ENCODE measurements at regions not wholly inside any gene's neighbourhood (a gene's known extent, or its start where the extent isn't known, plus 50 kb on each side); places are given as distances from the start of the nearest gene placed in this dataset.

DNA sequence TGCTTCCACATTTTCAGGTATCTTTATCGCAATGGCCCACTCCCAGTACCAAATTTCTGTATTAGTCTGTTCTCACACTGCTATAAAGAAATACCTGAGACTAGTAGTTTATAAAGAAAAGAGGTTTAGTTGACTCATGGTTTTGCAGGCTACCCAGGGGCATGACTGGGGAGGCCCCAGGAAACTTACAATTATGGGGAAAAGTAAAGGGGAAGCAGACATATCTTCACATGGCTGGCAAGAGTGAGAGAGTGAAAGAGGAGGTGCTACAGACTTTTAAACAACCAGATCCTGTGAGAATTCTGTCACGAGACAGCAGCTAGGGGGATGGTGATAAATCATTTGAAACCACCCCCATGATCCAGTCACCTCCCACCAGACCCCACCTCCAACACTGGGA is 238.2 kb upstream of the DMAC1 start:
- no peak for DNase-seq (ENCODE audit: low read depth in 1 of 2, low spot score in 1 of 2)
- no peak for TF ChIP-seq JUND (IDR thresholded peaks at IDR 0.05; ENCODE audit: low read depth)
- in situ Hi-C loops (cut with HindIII; ENCODE audit: low pct_unique_long_range_greater_than_20kb, low sequenced_read_pairs): no loop called here

DNA sequence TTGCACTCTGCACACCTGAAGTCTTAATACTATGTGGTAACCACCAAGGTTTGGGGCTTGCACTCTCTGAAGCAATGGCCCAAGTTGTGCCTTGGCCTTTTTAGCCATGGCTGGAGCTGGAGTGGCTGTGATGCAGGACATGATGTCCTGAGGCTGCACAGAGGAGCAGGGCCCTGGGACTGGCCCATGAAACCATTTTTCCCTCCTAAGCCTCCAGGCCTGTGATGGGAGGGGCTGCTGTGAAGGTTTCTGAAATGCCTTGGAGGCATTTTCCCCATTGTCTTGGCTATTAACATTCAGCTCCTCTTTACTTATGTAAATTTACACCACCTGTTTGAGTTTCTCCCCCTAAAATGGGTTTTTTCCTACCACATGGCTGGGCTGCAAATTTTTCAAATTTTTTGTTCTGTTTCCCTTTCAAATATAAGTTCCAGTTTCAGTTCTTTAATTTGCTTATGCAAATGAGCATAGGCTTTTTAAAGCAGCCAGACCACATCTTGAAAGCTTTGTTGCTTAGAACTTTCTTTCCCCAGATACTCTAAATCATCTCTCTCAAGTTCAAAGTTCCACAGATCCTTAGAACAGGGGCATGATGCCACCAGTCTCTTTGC is 237.4 kb upstream of the DMAC1 start:
- in situ Hi-C loops (cut with HindIII; ENCODE audit: low pct_unique_long_range_greater_than_20kb, low sequenced_read_pairs): no loop called here
- TF ChIP-seq JUND (IDR thresholded peaks at IDR 0.05; ENCODE audit: low read depth): no peak
- DNase-seq (ENCODE audit: low read depth in 1 of 2, low spot score in 1 of 2): no peak

DNA sequence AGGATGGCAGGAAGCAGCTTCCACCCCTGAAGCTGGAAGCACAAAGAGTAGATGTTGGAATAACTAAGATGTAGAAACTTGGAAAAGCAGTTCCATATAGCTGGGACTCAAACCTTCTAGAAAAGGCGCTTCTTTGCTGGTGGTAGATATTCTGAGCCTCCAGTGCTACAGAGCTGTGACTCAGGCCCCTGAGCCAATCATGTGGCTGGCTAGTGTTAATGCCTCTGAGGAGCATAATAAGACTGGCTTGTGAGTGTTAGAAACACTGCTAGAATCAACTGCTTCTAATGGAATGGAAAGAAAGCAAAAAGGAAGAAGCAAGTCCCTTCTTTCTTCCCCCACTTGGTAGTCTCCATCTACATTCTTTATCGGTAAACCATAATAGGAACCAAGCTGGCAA is 234.2 kb upstream of the DMAC1 start:
- no peak for DNase-seq (ENCODE audit: low read depth in 1 of 2, low spot score in 1 of 2)
- TF ChIP-seq JUND (IDR thresholded peaks at IDR 0.05; ENCODE audit: low read depth): no peak
- in situ Hi-C loops (cut with HindIII; ENCODE audit: low pct_unique_long_range_greater_than_20kb, low sequenced_read_pairs): no loop called here

DNA sequence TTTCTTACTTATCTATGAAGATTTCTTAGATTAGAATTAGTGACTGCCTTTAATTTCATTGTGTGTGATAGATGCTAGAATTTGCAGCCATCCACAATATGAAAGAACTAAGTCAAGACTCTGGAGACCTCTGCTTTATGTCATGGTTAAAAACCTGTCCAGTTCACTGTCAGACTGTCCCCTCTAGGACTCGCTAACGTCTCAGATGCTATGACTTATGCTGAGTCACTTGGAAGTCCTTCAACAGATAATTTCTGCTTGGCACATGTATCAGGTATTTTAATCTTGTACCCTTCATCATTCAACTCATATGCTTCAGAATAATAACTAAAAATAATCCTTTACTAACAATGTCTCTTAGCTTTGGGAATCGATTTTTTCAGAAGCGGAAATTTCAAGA is 230.5 kb upstream of the DMAC1 start:
- no peak for DNase-seq (ENCODE audit: low read depth in 1 of 2, low spot score in 1 of 2)
- TF ChIP-seq JUND (IDR thresholded peaks at IDR 0.05; ENCODE audit: low read depth): no peak
- in situ Hi-C loops (cut with HindIII; ENCODE audit: low pct_unique_long_range_greater_than_20kb, low sequenced_read_pairs): no loop called here

DNA sequence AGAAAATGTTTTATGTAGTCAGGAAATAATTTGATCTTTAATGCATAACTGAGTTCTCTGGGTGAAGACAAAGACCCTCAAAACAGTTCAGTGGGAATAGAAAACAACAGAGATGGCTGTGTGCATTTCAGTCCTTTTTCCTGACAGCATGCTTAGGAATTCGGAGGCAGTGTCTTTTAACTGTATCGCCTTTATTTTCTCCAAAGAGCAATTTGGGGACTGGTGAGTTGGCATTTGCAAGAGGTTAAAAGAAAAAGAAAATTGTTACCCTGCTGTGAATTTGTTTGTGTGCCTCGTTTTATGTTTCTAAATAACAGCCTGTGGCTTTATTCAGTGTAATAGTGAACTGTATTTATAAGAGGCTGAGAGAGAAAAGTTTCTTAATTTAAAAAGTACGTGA is 227.8 kb upstream of the DMAC1 start:
- no peak for TF ChIP-seq JUND (IDR thresholded peaks at IDR 0.05; ENCODE audit: low read depth)
- DNase-seq (ENCODE audit: low read depth in 1 of 2, low spot score in 1 of 2): no peak
- in situ Hi-C loops (cut with HindIII; ENCODE audit: low pct_unique_long_range_greater_than_20kb, low sequenced_read_pairs): no loop called here

DNA sequence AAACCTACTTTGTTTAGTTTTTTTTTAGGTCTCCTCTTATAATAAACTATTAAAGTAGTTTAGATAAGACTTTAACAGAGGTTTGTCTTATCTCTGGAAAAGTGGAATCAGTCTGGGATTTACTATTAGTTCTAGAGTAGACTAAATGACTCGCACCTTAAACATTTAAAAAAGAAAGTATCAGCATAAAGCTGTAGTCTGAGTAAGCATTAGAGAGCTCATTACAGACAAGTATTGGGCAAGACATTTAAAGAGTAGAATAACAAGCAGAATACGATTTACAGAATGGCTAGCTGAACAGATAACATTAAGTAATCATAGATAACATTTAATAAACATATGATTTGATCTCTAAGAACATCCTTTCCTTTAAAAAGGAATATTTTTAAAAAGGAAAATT is 226.0 kb upstream of the DMAC1 start:
- no peak for TF ChIP-seq JUND (IDR thresholded peaks at IDR 0.05; ENCODE audit: low read depth)
- no peak for DNase-seq (ENCODE audit: low read depth in 1 of 2, low spot score in 1 of 2)
- in situ Hi-C loops (cut with HindIII; ENCODE audit: low pct_unique_long_range_greater_than_20kb, low sequenced_read_pairs): no loop called here

DNA sequence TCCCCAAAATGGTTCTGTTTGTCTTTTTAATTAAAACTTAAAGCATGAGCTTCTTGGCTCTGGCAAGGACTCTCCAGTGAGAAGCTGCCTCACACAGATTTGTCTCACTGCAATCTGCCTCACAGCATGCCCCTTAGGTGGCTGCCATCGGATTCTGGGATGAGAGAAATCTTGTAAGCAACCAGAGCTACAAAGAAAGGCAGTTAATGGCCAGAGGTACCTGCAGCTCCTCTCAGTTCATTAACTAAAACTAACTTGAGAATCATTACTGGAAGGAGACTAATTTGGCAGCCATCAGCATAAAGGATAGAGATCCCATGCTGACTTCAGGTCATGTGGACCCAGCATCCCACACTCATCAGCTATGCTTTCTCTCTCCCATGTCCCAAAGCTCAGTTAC is 220.6 kb upstream of the DMAC1 start:
- in situ Hi-C loops (cut with HindIII; ENCODE audit: low pct_unique_long_range_greater_than_20kb, low sequenced_read_pairs): no loop called here
- TF ChIP-seq JUND (IDR thresholded peaks at IDR 0.05; ENCODE audit: low read depth): no peak
- DNase-seq (ENCODE audit: low read depth in 1 of 2, low spot score in 1 of 2): no peak

DNA sequence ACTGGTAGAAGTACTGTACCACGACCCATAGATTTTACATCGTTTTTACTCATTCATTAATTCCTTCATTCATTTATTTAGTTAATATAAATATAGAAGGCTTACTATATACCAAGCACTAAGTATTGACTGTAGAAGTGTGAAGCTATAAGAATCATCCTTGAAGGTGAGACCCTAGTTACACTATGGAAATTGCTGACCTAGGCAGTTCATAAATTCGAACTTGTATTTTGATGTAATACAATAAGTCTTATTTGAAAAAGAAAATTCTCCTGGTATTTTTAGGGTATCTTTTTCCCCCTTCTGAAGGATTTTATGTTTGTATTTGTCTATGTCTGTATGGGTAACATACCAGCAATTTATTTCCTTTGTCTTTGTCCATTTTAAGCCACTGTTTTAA is 220.1 kb upstream of the DMAC1 start:
- in situ Hi-C loops (cut with HindIII; ENCODE audit: low pct_unique_long_range_greater_than_20kb, low sequenced_read_pairs): no loop called here
- no peak for TF ChIP-seq JUND (IDR thresholded peaks at IDR 0.05; ENCODE audit: low read depth)
- no peak for DNase-seq (ENCODE audit: low read depth in 1 of 2, low spot score in 1 of 2)

DNA sequence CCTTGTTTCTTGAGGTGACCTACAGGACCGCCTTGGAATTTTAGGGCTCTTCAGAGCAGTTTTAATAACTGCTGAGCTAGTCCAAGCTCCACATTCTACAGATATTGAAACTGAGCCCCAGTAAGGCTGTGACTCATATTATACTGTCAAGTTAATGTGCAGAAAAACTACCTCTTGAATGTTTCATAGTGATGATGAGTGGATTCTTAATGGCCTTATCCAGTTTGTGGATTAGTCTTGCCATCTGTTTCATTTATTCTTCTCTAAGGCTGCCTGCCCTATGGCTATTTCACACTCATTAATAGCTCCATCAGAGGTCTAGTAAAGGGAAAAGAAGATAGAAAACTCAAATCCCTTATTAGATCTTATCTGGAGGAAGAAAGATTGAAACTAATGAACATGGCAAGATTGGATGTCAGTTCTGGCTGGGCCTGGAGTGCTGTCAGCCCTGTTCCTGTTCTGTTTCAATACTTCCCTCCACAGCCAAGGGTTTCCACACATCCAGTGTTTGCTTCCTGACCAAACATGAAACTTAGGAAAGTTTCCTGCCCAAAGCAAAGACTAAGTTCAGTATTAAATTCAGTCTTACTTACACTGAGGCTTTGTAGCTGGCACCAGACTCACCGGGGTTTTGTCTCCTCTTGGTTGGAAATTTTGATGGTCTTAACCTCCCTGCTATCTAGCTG is 215.6 kb upstream of the DMAC1 start:
- in situ Hi-C loops (cut with HindIII; ENCODE audit: low pct_unique_long_range_greater_than_20kb, low sequenced_read_pairs): no loop called here
- TF ChIP-seq JUND (IDR thresholded peaks at IDR 0.05; ENCODE audit: low read depth): no peak
- DNase-seq (ENCODE audit: low read depth in 1 of 2, low spot score in 1 of 2): no peak

DNA sequence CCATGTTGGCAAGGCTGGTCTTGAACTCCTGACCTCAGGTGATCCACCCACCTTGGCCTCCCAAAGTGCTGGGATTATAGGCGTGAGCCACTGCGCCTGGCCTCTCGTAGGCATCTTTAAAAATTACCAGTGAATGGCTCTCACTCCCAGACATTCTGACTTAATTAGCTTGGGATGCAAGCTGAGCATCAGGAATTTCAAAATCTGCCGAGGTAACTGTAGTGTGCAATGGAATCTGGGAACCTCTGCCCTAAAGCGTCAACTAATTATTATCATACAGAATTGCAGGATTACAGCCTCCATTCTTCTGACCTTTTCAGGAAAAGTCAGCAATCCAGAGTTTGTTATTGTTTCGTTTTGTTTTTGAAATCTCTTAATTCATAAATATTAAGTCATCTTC is 213.4 kb upstream of the DMAC1 start:
- in situ Hi-C loops (cut with HindIII; ENCODE audit: low pct_unique_long_range_greater_than_20kb, low sequenced_read_pairs): no loop called here
- no peak for TF ChIP-seq JUND (IDR thresholded peaks at IDR 0.05; ENCODE audit: low read depth)
- DNase-seq (ENCODE audit: low read depth in 1 of 2, low spot score in 1 of 2): peak; percentile 7 to 29

DNA sequence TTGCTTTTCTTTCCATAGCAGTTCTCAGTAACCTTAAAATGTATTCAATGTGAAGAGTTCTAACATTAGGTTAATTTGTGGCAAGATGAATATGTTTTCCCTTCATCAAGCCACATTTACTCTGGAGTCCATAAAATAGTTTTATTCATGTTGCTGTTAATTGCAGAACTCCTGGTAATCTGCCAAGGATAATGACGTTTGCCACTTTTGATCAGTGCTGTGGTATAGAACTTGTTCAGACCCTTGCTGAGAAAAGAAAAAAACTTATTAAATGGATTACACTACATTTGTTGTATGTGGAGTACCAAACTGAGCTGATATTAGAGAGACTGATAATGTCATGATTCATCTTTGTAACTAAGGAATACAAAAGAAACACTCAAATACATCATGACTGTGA is 212.4 kb upstream of the DMAC1 start:
- in situ Hi-C loops (cut with HindIII; ENCODE audit: low pct_unique_long_range_greater_than_20kb, low sequenced_read_pairs): no loop called here
- DNase-seq (ENCODE audit: low read depth in 1 of 2, low spot score in 1 of 2): no peak
- TF ChIP-seq JUND (IDR thresholded peaks at IDR 0.05; ENCODE audit: low read depth): no peak

DNA sequence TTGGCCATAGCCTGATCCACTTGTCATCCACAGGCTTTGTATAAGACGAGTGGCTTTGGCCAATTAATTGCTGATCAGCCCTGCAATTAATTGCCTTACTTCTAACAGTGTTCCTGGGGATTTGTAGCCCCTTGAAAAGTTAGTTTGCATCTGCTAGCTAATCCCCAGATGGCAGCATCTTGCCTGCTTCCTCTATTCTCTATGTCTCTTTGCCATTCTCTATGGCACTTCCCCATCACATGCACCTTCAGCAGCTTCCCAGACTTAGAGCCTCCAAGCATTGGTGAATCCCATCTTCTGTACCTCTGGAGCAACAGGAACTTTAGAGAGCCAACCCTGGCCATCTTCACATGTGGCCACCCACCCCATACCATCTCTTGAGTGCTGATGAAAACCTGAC is 197.0 kb upstream of the DMAC1 start:
- in situ Hi-C loops (cut with HindIII; ENCODE audit: low pct_unique_long_range_greater_than_20kb, low sequenced_read_pairs): no loop called here
- no peak for DNase-seq (ENCODE audit: low read depth in 1 of 2, low spot score in 1 of 2)
- no peak for TF ChIP-seq JUND (IDR thresholded peaks at IDR 0.05; ENCODE audit: low read depth)

DNA sequence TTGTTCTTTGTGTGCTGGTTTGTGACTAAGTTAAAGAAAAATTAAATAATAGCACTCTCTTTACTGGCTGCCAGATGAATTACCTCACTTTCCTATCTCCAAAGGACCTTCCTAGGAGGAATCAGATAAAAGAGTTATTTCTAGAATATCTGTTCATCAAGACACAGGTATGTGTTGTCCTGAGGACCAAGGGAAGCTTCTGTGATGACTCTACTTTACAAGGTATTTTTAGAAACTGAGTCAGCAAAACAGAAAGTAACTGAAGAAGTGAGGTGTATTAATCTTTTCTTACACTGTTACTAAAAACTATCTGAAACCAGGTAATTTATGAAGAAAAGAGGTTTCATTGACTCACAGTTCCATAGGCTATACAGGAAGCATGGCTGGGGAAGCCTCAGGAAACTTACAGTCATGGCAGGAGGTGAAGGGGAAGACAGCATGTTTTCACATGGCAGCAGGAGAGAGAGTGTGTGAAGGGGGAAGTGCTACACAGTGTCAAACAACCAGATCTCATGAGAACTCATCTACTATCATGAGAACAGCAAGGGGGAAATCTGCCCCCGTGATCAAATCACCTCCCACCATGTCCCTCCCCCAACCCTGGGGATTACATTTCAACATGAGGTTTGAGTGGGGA is 189.2 kb upstream of the DMAC1 start:
- no peak for DNase-seq (ENCODE audit: low read depth in 1 of 2, low spot score in 1 of 2)
- TF ChIP-seq JUND (IDR thresholded peaks at IDR 0.05; ENCODE audit: low read depth): no peak
- in situ Hi-C loops (cut with HindIII; ENCODE audit: low pct_unique_long_range_greater_than_20kb, low sequenced_read_pairs): no loop called here

Measured in T47D (cell line).